RCC 7860 (cell line): ENCODE measurements at regions not wholly inside any gene's neighbourhood (a gene's known extent, or its start where the extent isn't known, plus 50 kb on each side); places are given as distances from the start of the nearest gene placed in this dataset.
"Not testable (repeated sequence)": the region's sequence is repeated elsewhere in the genome, so short reads cannot be mapped to it uniquely, and the experiment has no call there.

ENCODE experiments used
- DNase-seq: peaks from one replicate; pipeline ENCODE4 v3.0.0-alpha.2; 2015; ENCODE audit warnings: low spot score
- FAIRE-seq: peaks from 2 replicates; lab custom pipeline; 2012; peaks lifted over from hg19 to GRCh38; lab: Jason Lieb, UNC

DNA sequence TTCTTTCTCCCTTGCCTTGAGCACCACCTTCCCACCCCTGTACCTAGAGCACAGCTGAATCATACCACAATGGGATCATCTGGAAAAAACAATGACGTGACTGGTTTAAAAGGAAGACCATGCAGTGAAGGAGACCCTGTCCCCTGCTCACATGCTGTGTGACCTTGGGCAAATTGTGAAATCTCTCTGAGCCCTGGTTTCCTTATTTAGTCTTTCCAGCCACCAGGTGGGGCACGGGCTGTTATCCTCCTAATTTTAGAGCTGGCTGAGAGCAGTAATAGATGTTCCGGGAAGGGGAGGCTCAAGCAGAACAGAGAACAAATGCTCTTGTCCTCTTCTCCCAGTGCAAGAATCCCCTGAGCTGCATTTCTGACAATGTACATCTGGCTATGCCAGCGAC is 198.3 kb downstream of the RPS24 start:
- no peak for DNase-seq
- FAIRE-seq = no peak

DNA sequence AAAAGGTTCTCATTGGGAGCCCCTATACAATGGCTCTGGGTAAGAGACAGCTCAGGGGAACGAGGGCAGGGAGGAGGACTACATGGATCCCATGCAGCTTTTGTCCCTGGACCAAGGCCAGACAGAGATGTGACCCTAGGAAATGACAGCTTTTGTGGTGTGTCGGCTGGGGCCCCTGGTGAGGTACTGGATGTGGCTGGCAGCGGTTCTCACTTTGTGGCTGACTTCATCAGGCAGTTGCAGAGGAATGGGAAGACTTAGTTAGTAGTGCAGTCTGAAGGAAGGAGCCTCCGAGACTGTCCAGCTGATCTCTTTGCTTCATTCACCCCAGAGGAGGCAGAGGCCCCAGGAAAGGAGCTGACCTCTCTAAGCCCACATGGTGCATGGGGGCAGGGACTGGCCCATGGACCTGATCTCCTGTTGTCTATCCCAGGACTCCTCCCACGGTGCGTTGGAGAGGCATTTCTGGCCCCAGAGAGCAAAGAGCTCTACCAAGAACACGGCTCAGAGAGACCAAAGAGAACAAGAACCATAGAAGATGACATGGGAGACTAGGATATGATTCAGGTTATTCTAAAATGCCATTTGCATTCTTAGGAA is 202.9 kb downstream of the RPS24 start:
- no peak for DNase-seq

DNA sequence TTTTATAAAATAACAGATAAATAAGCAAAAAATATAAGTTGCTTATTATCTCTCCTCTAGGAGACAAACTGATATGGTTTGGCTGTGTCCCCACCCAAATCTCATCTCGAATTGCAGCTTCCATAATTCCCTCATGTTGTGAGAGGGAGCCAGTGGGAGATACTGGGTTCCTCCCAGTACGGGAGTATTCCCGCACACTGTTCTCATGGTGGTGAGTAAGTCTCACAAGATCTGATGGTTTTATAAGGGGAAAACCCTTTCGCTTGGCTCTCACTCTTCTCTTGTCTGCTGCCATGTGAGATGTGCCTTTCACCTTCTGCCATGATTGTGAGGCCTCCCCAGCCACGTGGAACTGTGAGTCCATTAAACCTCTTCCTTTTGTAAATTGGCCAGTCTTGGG is 204.3 kb downstream of the RPS24 start:
- FAIRE-seq, DNase-seq: not testable (repeated sequence)

More for the DNA sequence above, 202.9 kb downstream of the RPS24 start:
- FAIRE-seq = no peak

DNA sequence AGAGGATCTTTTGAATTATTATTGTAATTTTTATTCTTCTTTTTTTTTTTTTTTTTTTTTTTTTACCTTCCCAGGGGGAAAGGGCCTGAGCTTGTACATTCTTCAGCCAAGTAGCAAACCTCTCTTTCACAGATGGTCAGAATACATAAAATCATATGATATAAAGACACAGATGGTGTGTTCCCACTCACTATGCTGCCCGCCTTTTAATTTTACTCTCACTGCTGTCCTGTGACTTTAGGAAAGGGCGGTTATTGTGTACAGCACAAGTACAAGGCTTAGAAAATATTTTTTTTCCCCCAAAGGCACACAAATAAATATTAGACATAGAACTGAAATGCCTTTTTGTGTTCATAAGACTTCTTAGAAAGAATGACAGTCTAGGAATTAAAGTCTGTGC is 213.6 kb downstream of the RPS24 start:
- DNase-seq (no peak), FAIRE-seq (no peak)

DNA sequence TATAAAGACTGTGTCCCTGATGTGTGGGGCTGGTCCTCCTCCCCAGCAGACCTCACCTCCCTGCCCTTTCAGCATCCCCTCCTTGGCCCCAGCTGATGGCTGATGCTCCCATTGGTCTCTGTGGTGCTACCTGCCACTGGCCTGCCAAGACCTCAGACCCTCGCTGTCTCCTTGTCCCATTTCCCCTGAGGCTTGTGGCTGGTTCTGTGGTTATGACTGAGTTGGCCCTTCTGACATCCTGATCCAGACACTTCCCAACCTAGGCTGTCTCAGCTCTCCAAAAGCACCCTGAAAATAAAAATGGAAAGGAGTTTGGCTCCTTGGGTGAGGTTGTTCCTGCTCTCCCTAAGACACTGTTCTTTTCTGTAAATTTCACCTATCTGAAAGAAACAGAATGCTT is 214.2 kb downstream of the RPS24 start:
- DNase-seq (no peak), FAIRE-seq (no peak)

DNA sequence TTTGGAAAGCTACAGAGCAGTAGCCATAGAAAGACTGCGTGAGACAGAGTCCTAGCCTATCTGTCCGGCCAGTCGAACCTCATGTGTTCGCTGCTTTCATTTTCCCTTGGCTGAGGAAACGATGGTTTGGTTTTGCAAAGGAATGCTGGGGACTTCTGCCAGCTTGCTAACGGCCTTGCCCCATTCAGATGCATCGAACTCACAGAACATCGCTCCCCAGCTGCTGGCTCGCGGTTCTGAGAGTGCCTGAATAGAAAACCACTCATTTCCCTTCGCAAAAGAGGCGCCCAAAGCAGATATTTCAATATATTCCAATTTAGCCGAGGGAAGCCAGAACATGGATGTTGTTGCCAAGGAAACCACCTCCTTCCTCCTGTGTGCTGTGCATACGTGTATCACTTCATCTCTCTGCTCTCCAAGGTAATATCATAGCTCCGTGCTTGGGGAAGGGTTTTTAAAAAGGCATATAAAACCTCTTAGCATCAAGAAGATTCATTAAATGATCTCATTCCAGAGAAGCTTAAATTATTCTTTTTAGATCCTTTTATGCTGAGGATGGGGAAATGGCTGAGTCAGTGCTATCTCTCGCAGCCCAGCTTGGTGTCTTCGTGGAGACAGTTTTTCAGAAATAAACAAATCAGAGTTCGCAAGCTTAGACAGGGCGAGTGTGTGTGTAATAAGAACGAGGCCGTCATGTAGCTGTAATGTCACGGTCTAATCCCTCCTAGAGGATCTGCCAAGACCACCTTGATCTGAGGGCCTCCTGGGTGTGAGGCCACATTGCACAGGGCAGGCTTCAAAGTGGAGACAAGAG is 215.2 kb downstream of the RPS24 start:
- DNase-seq (no peak), FAIRE-seq (no peak)

DNA sequence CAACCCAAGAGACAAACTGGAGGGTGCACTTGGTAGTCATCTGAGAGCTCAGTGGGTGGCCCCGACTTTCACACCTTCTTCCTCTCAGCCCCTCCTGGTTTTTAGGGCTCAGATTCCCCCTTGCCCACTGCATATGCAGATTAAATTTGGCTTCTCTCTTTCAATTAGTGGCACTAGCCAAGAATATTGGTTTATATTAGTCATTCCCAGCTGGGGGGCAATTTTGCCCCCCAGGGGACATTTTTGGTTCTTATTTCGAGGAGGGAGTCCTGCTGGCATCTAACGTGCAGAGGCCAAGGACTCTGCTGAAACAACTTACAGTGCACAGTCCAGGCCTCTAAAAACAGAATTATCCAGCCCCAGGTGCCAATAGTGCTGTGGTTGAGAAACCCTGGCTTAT is 216.0 kb downstream of the RPS24 start:
- FAIRE-seq = no peak
- DNase-seq = no peak

DNA sequence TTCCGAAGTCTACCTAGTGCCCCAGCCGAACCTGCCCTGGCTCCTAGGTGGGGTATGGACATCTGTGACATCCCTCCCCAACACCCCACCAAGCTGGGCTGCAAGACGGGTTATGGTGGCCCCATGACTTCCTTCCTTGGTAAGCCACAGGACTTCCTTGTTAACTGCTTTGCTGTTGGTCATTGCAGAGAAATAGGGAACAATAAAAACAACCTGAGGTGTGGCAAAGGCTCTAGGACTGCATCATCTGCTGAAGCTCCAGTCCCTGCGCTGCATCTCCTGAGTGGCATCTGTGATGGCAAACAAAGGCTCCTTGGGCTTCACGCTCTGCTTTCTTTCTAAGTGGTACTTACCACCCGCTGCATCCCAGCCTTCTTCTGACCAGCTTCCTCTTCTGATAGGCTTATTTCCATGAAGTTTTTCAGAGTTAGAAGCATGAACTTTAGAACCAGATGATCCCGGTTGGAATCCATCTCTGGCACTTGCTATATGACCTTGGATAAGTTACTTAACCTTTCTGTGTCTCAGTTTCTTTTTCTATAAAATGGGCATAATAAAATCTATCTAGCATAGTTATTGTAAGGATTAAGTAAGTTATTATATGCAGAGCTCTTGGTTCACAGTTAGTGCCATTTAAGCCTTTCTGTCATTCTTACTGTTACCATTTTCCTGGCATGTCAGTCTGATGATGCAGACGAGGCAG is 216.8 kb downstream of the RPS24 start:
- no peak for FAIRE-seq
- no peak for DNase-seq

DNA sequence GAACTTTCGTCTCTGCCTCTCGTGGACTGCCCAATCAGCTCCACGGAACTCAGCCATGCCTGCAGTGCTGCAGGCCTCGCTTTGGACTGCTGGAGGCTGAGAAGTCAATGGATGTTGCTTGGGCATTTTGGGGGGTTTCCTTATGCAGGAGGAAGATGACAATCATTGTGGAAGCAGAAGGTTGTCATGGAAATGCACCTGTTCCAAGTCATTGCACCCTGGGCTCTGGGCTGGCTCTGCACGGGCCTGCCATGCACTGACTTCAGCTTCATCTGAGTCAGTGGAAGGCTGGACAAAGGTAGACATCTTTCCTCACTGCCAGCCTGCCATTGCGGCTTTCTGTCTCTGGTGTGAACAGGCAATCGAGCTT is 217.3 kb downstream of the RPS24 start:
- no peak for FAIRE-seq
- DNase-seq = no peak

DNA sequence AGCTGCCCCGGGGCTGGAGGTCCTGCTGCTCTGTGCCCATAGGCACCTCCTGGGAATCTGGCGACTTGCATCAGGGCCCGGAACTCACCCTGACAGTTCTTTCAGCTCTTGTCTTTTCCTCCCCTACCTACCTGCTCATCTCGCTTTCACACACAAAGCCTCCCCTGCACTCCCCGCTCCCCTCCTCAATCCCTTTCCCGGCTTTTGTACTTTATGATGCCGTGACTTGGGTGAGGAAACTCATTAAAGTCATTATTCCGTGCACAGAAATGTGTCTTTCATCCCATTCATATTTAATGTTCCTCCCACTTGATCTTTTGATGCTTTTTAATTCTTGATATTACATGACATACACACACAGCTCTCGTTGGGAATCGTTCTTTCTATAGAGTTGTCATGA is 218.6 kb downstream of the RPS24 start:
- DNase-seq = no peak
- FAIRE-seq = no peak

DNA sequence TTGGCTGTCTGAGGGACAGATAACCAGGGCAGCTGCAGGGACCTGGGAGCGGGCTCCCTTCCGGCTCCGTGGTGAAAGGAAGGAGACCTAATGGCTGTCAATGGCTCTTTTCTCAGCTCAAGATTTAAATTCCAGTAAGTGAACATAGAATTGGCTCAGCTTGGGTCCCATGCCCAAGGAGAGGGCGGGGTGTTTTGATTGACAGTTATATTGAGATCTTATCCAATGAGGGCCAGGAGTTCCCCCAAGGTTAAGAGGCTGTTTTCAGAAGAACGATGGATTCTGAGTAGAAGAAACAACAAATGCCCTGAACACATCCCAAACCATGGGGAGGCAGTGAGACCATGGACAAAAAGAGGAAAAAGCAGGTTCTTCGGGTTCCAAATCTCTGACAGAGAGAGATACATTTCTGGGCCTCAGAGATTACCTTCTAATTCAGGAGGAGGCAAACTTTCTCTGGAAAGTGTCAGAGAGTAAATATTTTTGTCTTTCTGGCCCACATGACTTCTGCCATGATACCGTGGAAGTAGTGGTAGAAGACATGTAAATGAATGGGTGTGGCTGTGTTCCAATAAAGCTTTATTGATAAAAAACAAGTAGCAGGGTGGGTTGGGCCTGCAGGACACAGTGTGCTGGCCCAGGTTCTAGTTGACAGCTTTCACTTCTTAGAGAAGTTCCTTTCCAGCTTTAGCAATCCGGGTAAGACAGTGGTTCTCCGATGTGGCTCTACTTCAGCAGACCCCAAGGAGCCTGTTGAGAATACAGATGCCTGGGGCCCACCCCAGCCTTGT is 219.6 kb downstream of the RPS24 start:
- FAIRE-seq = no peak

DNA sequence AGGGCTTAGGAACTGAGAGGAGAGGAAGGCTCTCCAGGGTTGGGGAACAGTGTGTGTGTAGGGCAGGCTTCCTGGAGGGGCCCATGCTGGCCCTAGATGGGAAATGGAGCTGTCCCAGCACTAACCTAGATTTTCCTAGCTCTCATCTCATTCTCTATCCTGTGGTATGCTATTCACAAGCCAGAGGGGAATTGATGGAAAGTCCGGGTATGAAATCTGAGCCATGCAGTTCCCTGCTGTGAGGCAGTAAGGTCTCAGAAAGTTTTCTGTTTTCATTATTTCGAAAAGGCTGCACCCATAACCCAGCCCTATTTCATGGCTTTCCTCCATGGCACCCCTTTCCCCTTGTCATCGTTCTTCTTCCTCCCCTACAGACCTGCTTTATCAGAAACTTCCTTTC is 220.3 kb downstream of the RPS24 start:
- FAIRE-seq (no peak), DNase-seq (no peak)

More for the DNA sequence above, 219.6 kb downstream of the RPS24 start:
- no peak for DNase-seq

DNA sequence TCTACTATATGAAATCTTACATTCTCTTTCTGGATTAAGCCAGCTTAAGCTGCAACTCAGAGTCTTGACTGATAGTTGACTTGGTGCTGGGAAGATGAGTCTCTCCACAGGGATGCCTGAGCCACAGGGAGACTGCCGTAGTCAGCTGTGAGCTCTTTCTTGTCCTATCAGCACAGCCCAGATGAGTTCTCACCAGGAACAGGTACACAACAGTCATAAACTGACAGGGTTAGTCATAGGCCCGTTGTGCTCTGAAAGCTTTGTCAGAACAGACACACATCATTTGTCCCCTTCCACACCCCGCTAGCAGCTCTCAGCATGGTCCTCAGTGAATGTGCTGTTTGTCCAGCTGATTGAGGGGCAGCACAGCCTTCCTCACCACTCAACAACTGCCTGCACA is 221.6 kb downstream of the RPS24 start:
- DNase-seq (peak; percentile 98), FAIRE-seq (peak; percentile 79)

DNA sequence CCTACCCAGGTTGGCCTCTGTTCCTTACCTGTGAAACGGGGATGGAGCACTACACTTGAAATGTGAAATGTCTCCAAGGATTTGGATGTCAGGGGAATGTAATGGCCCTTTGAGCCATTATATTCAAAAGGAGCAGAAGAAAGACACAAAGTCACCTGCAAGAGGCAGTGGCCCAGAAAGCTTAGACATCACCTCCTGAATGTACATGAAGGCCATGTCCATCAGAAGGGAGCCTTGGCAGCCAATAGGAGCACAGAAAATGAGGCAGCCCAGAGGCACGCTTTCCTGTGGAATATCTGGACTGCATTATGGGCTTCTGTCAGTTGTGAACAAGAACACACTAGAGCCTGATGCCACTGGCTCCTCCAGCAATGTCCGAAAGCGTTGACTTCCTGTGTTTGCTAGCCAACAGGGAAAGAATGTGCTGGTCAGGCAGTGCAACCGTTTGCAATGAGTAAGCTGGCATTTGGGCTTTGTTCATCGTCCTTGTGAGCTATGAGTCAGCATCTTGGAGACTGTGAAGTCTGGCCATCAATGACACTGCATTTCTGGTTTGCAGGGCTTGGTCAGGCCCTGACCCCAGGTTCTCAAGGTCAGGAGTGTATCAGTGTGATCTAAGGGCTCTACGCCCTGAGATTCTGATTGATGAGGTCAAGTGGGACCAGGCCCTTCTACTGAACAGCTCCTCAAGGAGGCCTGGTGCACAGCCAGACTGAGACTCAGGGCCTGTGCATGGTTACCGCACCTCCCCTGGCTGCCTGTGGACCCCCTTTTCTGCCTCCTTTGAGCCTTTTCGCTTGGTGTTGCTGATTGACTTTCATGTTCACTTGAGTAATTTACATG is 222.4 kb downstream of the RPS24 start:
- peak; percentile 97 for FAIRE-seq
- DNase-seq = peak; percentile 100

DNA sequence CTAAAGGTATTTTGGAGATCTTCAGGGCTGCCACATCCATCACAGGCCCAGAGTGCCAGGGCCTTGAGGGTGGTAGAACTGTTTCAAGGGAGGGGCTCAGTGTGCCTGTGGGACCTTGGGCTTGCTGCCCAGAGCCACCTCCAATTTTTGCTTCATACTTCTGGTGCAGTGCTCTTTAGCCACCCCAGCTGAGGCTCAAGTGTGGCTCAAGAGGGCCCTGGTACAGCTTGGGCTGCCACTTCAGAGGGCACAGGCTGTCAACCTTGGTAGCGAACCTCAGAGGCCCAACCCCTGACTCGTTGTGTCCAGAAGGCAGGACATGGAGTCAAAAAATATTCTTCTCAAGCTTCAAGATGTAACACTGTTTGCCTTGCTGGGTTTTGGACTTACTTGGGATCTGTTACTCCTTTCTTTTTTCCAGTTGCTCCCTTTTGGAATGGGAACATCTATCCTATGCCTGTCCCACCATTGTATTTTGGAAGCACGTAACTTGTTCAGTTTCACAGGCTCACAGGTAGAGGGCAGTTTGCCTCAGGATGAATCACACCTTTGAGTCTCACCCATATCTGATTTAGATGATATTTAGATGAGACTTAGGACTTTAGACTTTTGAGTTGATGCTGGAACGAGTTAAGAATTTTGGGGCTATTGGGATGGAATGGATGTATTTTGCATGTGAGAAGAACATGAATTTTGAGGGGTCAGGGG is 224.8 kb downstream of the RPS24 start:
- DNase-seq (no peak), FAIRE-seq (no peak)

DNA sequence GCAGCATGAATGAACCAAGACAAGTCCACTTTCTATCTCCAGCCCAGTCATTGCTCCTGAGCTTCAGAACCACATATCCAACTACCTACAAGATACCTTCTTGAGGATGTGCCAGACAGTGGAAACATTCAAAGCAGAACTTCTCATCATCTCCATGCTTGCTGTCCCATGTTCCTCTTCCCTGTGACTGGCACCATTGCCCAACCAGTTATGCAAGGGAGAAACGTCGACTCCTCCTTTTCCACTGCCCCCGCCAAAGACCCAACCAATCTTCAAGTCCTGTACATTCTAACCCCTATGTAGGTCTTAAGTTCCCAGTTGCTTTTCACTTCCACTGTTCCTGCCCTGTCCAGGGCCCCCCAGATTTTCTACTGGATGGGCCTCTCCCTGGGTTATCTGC is 225.7 kb downstream of the RPS24 start:
- no peak for FAIRE-seq
- DNase-seq = no peak

DNA sequence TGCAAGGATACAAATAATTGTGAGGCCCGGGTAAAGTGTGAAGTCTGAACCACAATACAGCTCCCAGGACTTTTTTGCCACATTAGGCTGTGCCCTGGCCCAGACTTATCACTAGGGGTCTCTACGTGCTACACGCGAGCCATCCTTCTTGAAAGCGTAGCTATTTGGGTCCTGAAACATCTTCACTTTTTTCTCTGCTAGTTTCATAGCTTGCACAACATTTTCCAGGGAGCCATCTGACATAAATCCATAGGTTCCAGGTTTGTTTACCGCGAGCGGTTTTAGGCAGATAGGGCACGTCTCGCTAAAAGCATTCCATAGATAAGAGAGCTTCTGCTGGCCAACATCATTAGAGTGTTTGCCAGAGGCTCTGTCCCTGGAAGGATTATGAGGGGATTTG is 226.5 kb downstream of the RPS24 start:
- DNase-seq = no peak
- FAIRE-seq = no peak

DNA sequence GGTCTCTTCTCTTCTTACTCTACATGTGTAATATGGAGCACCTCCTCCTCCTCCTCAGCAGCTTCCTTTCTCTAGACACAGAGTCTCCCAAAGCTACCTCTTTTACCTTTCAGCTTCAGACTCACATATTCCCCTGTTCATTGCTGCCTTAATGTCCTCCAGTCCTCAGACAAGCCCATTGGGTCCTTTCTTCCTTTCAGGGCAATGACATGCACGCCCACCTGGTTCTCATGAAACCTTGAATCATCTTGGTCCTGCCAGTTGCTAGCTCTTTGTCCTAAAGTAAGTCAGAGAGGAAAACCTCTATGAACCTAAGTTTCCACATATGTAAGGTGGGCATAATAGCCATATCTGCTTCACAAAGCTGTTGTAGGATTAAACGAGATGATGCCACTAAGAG is 227.0 kb downstream of the RPS24 start:
- DNase-seq (no peak), FAIRE-seq (no peak)

DNA sequence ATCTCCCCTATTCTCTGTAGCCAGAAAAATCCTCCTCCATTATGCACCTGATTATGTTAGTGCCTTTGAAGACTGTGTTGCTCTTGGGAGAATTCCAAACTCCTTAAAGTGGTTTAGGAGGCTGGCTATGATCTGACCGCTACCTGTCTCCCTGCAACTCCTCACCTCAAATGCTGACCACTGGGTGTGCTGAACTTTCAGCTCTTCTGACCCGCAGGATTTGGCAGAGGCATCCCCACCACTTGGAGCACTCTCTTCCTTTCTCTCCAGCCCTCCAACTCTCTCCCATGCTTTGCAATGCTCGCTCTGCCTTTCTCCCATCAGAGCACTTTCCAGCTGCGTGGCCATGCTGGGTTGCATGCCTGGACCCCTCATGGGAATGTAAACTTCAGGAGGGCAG is 227.6 kb downstream of the RPS24 start:
- DNase-seq (no peak), FAIRE-seq (no peak)

DNA sequence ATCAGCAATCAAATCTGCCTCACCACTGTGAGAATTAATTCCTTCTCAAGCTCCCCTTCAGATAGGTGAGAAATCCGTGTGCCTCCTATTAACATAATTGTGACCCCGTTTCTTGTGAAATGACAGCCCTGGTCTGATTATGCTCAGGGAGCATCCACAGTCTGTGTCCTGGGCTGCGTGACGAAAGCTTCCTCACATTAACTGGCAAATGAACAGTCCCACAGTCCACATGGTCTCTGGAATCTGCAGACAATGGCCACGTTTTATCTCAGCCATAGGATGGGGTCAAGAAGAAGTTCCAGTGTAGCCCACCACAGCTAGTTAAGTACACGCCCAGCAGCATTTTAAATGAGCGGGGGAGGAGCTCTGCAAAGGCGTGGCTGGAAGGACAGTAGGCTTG is 229.2 kb downstream of the RPS24 start:
- DNase-seq = no peak
- no peak for FAIRE-seq
